ENCODE measurements at regions not wholly inside any gene's neighbourhood (a gene's known extent, or its start where the extent isn't known, plus 50 kb on each side); places are given as distances from the start of the nearest gene placed in this dataset.

- H3K4me3 ChIP-seq (ENCODE audit: low read depth, low read length), result no peak overlapping the region
- ChIA-PET POLR2A (no interaction called here), CTCF (interaction anchor here (1.6 kb wide), 1 partner anchor 10 kb away, joined by 3 read pairs; no protein-coding TSS in a partner anchor)
- H3K36me3 ChIP-seq (ENCODE audit: control insufficient read depth in 2 of 2, insufficient read depth in 1 of 2, low read length in 2 of 2), result no peaks in the 10 kb centered on the region
- no peaks in the 10 kb centered on the region for H3K4me1 ChIP-seq (ENCODE audit: control insufficient read depth, insufficient read depth, low read length)
- no peak overlapping the region for H3K27ac ChIP-seq (ENCODE audit: extremely low read depth, low read depth, low read length)
- TF ChIP-seq ZNF596 (tag by site-specific recombination; IDR thresholded peaks at IDR 0.05), result no peak
- no peak for TF ChIP-seq REPIN1 (tag by site-specific recombination; IDR thresholded peaks at IDR 0.05; ENCODE audit: low read depth)
- TF ChIP-seq ATF2 (tag by site-specific recombination; IDR thresholded peaks at IDR 0.05; ENCODE audit: low read depth), result no peak
- TF ChIP-seq ZBTB44 (tag by site-specific recombination; IDR thresholded peaks at IDR 0.05), result no peak
- no peak for TF ChIP-seq ZNF280D (tag by site-specific recombination; IDR thresholded peaks at IDR 0.05)
- TF ChIP-seq ZNF791 (tag by site-specific recombination; IDR thresholded peaks at IDR 0.05), result no peak
- no peak for TF ChIP-seq ZBTB26 (tag by site-specific recombination; optimal IDR thresholded peaks at IDR 0.05)
- no peak for TF ChIP-seq ZNF660 (tag by site-specific recombination; IDR thresholded peaks at IDR 0.05)
- no peak for TF ChIP-seq ZNF311 (tag by site-specific recombination; IDR thresholded peaks at IDR 0.05; ENCODE audit: borderline replicate concordance)
- TF ChIP-seq BCL11B (tag by site-specific recombination; IDR thresholded peaks at IDR 0.05; ENCODE audit: low read depth), result no peak
- no peak for TF ChIP-seq OVOL3 (tag by site-specific recombination; IDR thresholded peaks at IDR 0.05)
- no peak for TF ChIP-seq WT1 (tag by site-specific recombination; IDR thresholded peaks at IDR 0.05)
- no peak for TF ChIP-seq ZNF792 (tag by site-specific recombination; IDR thresholded peaks at IDR 0.05)
- no peaks in the 10 kb centered on the region for H3K9me3 ChIP-seq (ENCODE audit: control insufficient read depth, insufficient read depth, low read depth, low read length)
These were observed 97.7 kb upstream of the GREM2 start for GRCh38 chr1:240709676-240710075.

GRCh38 chr1:240706150-240706935, 94.4 kb upstream of the GREM2 start:
- Histone ChIP-seq H3K4me3 (ENCODE audit: low read depth, low read length) (no peak overlapping the region), H3K27ac (ENCODE audit: extremely low read depth, low read depth, low read length) (no peak overlapping the region), H3K4me1 (ENCODE audit: control insufficient read depth, insufficient read depth, low read length) (no peaks in the 10 kb centered on the region), H3K36me3 (ENCODE audit: control insufficient read depth in 2 of 2, insufficient read depth in 1 of 2, low read length in 2 of 2) (no peaks in the 10 kb centered on the region), H3K9me3 (ENCODE audit: control insufficient read depth, insufficient read depth, low read depth, low read length) (no peaks in the 10 kb centered on the region)
- POLR2A ChIA-PET, result no interaction called here
- CTCF ChIA-PET, result interaction anchor here (0.6 to 1.0 kb wide), 2 partner anchors 24 to 556 kb away, joined by 3 read pairs; no protein-coding TSS in a partner anchor
- no peak for TF ChIP-seq GLI4 (tag by site-specific recombination; IDR thresholded peaks at IDR 0.05)
- no peak for TF ChIP-seq ZNF132 (tag by site-specific recombination; IDR thresholded peaks at IDR 0.05; ENCODE audit: borderline replicate concordance)
- no peak for TF ChIP-seq ZNF302 (tag by site-specific recombination; IDR thresholded peaks at IDR 0.05; ENCODE audit: low read depth)
- no peak for TF ChIP-seq ZNF433 (tag by site-specific recombination; IDR thresholded peaks at IDR 0.05; ENCODE audit: low read depth)
- no peak for TF ChIP-seq PRDM2 (tag by site-specific recombination; IDR thresholded peaks at IDR 0.05; ENCODE audit: borderline replicate concordance)
- TF ChIP-seq ZNF184 (tag by site-specific recombination; IDR thresholded peaks at IDR 0.05), result no peak
- TF ChIP-seq ZNF660 (tag by site-specific recombination; IDR thresholded peaks at IDR 0.05), result no peak
- no peak for TF ChIP-seq KLF9 (tag by site-specific recombination; IDR thresholded peaks at IDR 0.05; ENCODE audit: low read depth)

Data from HEK293 (cell line).